HUDEP-2 (cell line): ENCODE measurements at regions not wholly inside any gene's neighbourhood (a gene's known extent, or its start where the extent isn't known, plus 50 kb on each side); places are given as distances from the start of the nearest gene placed in this dataset.
"Not testable (repeated sequence)": the region's sequence is repeated elsewhere in the genome, so short reads cannot be mapped to it uniquely, and the experiment has no call there.

ENCODE experiments used
- DNase-seq, 76 experiments: peaks; one replicate each; lab custom pipeline; 2025; ENCODE audit not compliant: unreplicated experiment in 76 of 76; lab: John Stamatoyannopoulos, UW

GRCh38 chr16:17566656-17567450, 96.1 kb upstream of the XYLT1 start:
- DNase-seq = no peak

- no peak for DNase-seq
Measured at GRCh38 chr16:17566075-17566474, 95.3 kb upstream of the XYLT1 start.

DNA sequence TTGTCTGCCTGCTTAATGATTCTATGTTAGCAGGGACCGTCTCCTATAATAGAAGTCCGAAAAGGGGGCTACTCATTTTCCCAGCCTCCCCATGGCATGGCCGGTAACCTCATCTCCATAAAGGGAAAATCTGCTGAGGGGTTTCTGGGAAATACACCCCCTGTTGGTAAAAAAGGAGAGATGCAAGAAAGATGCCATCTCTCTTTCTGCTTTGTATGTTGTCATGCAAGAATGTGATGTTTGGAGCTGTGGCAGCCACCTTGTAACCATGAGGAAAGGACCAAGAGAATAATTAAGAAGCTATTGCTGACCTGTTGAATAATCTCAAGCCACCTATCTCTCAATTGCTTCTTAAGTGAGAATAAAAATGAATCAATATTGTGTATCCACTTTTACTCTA, 94.8 kb upstream of the XYLT1 start:
- no peak for DNase-seq

- DNase-seq = no peak
Measured at GRCh38 chr16:17564856-17565255, 94.1 kb upstream of the XYLT1 start.

DNA sequence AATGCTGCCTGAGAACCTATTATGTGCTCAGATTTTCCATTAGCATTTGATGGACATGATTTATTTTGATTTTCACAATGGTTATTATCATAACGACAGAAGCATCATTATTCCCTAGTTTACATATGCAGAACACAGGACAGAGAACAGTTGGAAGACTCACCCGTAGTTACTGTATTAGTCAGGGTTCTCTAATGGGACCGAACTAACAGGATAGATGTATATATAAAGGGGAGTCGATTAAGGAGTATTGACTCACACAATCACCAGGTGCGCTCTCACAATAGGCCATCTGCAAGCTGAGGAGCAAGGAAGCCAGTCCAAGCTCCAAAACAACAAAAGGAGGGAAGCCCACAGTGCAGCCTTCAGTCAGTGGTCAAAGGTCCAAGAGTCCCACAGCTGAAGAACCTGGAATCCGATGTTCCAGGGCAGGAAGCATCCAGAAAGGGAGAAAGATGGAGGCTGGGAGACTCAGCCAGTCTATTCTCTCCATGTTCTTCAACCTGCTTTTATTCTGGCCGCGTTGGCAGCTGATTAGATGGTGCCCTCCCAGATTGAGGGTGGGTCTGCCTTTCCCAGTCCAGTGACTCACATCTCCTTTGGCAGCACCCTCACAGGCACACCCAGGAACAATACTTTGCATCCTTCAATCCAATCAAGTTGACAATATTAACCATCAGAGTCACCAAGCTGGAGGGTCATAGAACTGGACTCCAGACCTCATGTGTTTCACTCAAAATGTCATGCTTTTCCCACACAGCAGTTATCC, 92.7 kb upstream of the XYLT1 start:
- DNase-seq = no peak

- no peak for DNase-seq
Measured at GRCh38 chr16:17561056-17561455, 90.3 kb upstream of the XYLT1 start.

DNA sequence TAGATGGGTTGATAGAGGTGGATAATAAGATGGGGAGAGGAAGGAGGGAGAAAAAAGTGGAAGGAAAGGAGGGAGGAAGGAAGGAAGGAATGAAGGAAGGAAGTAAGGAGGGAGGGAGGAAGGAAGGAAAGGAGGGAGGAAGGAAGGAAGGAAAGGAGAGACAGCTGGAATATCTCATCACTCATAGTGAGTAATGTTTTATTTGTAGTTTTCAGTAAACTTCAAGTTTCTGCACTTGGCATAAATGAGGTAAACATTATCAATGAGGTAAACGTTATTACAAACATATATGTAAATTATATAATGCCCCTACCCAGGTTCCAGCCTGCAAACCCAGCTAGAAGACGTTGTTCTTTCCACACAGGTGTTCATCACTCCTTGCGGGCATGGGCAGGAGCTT, 89.8 kb upstream of the XYLT1 start:
- no peak for DNase-seq

DNA sequence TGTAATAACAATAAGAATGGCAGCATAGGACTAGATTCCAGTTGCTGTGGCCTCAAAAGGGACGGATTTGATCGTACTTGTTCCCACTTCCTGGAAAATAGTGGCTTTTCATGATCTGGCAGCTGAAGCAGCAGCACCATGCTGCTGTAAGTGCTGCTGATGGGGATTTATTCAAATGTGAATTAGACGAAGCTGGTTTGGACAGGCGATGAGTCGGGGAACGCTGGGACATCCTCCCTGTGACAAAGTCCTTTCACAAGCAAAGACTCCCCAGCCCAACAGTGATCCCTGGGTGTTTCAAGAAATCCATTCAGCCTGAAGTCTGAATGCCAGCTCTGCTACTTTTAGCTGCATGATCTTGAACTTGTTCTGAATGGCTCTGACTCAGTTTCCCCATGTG, 88.6 kb upstream of the XYLT1 start:
- DNase-seq = no peak

- DNase-seq = no peak
Measured at GRCh38 chr16:17557949-17558348, 87.2 kb upstream of the XYLT1 start.

DNA sequence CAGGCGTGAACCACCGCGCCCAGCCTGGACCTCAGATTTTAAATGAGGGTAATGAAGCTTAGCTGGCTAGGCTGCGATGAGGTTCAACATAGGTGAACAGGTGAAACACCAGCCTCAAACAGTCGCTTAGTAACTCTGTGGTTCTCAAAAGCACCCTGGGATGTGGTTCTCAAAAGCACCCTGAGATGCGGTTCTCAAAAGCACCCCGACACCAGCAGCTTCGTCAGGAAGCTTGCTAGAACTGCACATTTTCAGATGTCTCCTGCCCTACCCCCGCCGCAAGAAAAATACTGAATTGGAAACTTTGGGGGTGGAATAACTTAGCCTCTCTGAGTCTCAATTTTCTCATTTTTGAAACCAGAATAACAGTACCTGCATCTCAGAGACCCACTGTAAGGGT, 86.7 kb upstream of the XYLT1 start:
- no peak for DNase-seq

DNA sequence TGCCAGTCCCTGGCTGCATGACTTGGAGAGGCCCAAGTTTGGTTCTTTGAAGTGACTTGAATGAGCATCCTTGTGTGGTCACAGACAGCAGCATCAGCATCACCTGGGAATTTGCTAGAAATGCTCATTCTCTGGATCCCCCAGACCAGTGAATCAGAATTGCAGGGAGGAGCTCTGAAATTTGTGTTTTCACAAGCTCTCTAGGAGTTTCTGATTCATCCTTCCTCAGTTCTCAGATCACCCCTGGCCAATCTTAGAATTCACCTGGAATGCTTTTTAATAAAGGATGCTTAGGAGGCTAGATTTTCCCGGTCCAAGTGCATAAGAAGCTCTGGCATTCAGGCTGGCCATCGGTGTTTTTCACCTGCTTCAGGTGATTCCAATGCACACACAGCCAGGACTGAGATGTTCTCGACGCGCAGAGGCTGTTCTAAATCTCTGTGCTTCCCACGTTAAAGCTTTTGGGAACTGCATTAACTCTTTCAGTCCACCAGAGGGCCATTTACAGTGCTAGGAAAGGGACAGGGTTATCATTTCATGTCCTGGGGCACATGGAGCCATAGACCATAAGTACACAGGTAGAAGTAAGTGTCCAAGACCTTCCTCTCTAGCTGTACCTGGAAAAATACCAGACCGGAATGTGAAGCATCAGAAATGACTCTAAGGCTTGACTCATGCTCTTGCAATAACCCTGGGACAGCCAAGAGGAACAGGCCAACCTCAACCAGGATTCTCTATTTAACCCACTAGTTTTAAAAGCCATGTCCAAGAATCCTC, 85.7 kb upstream of the XYLT1 start:
- peak in 5 of 76 experiments; percentile 0 to 2 (median 1) for DNase-seq

DNA sequence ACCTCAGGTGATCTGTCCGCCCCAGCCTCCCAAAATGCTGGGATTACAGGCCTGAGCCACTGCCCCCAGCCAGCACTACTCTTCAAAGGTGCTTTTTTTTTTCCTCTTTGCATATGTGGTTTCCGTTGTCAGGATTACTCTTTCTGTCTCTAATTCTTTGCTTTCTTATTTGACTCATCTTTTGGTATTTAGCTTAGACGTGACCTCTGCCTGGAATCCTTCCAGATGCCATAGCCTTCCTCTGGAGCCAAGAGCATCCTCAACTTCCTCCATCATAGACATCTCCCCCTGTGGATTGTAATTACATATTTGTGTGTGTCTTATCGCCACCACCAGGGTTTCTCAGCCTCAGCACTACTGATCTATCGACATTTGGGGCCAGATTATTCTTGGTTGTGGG, 84.4 kb upstream of the XYLT1 start:
- no peak for DNase-seq

DNA sequence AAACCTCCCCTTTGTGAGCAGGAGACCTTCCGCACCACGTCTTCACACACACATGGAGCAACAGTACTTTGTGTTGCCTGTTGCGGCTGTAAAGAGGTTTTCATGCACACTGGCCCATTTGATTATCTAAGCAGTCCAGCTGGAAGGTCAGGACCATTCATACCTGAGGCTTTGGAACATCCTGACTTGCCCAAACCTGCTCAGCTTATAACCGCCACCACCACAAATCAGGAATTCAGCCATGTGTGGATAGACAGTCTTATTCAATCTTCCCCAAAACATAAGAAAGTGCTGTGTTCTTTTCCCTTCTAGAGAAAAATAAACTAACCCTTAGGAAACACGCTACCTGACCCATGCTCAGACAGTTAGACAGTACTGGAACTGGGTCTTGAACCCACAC, 81.6 kb upstream of the XYLT1 start:
- no peak for DNase-seq

GRCh38 chr16:17551682-17552081, 80.9 kb upstream of the XYLT1 start:
- not testable (repeated sequence) for DNase-seq

- no peak for DNase-seq
Measured at GRCh38 chr16:17548825-17549224, 78.1 kb upstream of the XYLT1 start.

- DNase-seq = peak in 8 of 76 experiments; percentile 1 to 13 (median 5)
Measured at GRCh38 chr16:17544785-17545184, 74.0 kb upstream of the XYLT1 start.

- no peak for DNase-seq
Measured at GRCh38 chr16:17544304-17544703, 73.5 kb upstream of the XYLT1 start.

DNA sequence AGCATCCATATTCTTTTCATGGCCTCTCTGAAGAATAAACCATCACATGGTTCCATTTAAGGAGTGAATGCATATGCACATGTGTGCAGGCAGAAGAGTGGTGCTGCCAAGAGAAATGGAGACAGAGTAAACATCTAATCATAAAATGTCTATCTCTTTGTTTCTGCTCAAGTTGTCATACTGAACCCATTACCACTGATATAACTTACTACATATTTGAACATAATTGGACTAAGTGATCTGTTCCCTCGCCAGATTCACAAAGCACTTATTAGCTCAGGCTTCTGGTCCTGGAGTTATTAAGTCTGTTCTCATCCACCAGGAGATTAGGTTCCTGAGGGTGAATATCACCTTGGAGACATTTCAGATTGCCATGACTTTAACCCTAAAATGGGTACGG, 72.3 kb upstream of the XYLT1 start:
- DNase-seq = no peak

- DNase-seq = no peak
Measured at GRCh38 chr16:17541324-17541723, 70.6 kb upstream of the XYLT1 start.

DNA sequence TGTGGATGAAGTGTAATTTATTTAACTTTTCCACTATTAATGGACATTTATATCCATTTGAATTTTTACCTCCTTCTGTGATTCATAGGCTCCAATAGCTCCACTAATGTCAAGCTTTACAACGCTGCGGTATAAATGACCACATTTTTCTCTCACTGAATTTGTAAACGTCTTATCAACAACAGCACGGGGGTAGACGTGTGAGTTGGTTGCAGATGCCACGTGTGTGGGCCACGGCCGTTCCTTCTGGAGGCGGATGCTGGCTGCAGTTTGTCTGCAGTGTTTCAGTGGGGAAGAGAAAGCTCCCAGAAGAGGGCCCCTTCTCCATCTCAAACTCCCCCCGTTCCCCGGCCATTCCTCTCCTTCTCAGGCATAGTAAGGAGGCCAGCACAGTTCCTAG, 68.2 kb upstream of the XYLT1 start:
- DNase-seq = no peak

- no peak for DNase-seq
Measured at GRCh38 chr16:17532338-17532995, 61.7 kb upstream of the XYLT1 start.
